ENCODE measurements at regions not wholly inside any gene's neighbourhood (a gene's known extent, or its start where the extent isn't known, plus 50 kb on each side); places are given as distances from the start of the nearest gene placed in this dataset.

GRCh38 chr10:47160261-47160908, 139.6 kb upstream of the GDF10 start:
- Histone ChIP-seq H3K27me3 (peaks cover 0 to 19% (median 10%) of the 10 kb centered on the region in 7 donors), H3K4me1 (peaks cover 0 to 13% (median 4%) of the 10 kb centered on the region in 9 donors), H3K4me3 (no peak overlapping the region), H3K36me3 (no peaks in the 10 kb centered on the region), H3K9me3 (peaks cover 0 to 6% (median 3%) of the 10 kb centered on the region in 11 donors), H3K27ac (no peak overlapping the region)
- DNase-seq (no peak), ATAC-seq (no peak)
- 77 to 79% methylated on average over 9 of the region's 9 CpGs for WGBS, 2 donors
- intact Hi-C loops (cut with DNase I): no loop called here
- TF ChIP-seq, protein P1, sequence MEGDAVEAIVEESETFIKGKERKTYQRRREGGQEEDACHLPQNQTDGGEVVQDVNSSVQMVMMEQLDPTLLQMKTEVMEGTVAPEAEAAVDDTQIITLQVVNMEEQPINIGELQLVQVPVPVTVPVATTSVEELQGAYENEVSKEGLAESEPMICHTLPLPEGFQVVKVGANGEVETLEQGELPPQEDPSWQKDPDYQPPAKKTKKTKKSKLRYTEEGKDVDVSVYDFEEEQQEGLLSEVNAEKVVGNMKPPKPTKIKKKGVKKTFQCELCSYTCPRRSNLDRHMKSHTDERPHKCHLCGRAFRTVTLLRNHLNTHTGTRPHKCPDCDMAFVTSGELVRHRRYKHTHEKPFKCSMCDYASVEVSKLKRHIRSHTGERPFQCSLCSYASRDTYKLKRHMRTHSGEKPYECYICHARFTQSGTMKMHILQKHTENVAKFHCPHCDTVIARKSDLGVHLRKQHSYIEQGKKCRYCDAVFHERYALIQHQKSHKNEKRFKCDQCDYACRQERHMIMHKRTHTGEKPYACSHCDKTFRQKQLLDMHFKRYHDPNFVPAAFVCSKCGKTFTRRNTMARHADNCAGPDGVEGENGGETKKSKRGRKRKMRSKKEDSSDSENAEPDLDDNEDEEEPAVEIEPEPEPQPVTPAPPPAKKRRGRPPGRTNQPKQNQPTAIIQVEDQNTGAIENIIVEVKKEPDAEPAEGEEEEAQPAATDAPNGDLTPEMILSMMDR (IDR thresholded peaks at IDR 0.05): no peak

DNA sequence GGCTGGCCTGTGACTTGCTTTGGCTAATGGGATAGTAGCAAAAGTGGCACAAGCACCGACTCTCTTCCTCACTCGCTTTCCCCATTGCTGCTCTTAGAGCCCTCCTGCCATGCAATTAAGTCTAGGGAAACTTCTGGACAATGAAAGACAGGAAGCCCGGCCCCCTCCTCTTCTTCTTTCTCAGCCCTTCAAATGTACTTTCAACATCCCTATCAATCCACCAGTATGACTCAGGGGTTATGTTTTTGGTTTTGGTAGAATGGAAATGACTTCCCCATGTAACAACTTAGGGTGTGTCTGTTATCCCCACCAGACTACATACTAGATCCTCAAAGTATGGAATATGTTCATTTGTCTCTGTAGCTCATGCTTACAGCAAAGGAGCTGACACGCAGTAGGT, 139.0 kb upstream of the GDF10 start:
- Histone ChIP-seq H3K27ac (no peak overlapping the region), H3K4me3 (no peak overlapping the region), H3K9me3 (no peaks in the 10 kb centered on the region), H3K27me3 (peaks cover 0 to 19% (median 11%) of the 10 kb centered on the region in 7 donors), H3K4me1 (peaks cover 0 to 19% (median 7%) of the 10 kb centered on the region in 9 donors), H3K36me3 (no peaks in the 10 kb centered on the region)
- WGBS, 2 donors: 72 to 79% methylated on average over 4 of the region's 4 CpGs
- TF ChIP-seq, protein P1 (IDR thresholded peaks at IDR 0.05): no peak
- DNase-seq (no peak), ATAC-seq (no peak)
- intact Hi-C loops (cut with DNase I): no loop called here

- Histone ChIP-seq H3K9me3 (no peaks in the 10 kb centered on the region), H3K4me1 (peaks cover 0 to 24% (median 7%) of the 10 kb centered on the region in 9 donors), H3K4me3 (no peak overlapping the region), H3K27ac (no peak overlapping the region), H3K27me3 (peaks cover 0 to 19% (median 11%) of the 10 kb centered on the region in 7 donors), H3K36me3 (no peaks in the 10 kb centered on the region)
- ATAC-seq (no peak), DNase-seq (no peak)
- 66 to 67% methylated on average over 4 of the region's 4 CpGs for WGBS, 2 donors
- TF ChIP-seq, protein P1 (IDR thresholded peaks at IDR 0.05): no peak
- intact Hi-C loops (cut with DNase I): no loop called here
Measured at GRCh38 chr10:47161465-47161864, 138.5 kb upstream of the GDF10 start.

DNA sequence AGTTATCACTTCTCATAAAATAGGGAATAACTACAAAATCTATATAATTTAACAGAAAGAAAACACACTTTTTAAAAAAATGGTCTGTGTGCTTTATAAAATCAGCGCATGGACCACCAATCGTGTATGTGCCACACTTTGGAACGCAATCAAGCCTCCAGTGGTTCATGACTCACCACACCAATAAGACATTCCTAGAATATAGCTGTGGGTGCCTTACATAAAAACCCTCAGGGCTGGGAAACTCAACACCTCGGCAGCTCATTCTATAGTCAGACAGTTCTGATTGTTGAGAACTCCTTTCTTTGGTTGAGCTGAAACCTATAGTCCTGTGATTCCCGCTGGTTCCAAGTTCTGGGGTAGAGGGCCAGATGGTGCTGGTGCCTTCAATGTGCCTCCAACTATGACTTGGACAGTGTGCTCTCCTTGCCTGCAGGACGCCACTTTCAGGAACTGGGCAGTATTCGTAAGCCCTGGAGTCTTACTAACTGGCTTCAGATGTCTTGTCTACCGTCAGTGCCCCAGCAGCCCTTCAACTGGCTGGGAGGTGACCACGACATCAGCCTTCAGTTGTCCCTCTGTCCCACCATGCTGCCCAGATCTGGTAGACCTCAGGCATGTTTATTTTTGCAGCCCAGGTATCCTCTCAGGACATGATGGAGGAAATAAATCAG, 135.7 kb upstream of the GDF10 start:
- Histone ChIP-seq H3K4me3 (no peak overlapping the region), H3K9me3 (no peaks in the 10 kb centered on the region), H3K36me3 (no peaks in the 10 kb centered on the region), H3K27me3 (peaks cover 0 to 19% (median 11%) of the 10 kb centered on the region in 7 donors), H3K27ac (no peak overlapping the region), H3K4me1 (peaks cover 0 to 32% (median 7%) of the 10 kb centered on the region in 9 donors)
- no peak for ATAC-seq
- intact Hi-C loops (cut with DNase I): no loop called here
- 93% methylated on average over 9 of the region's 9 CpGs for WGBS, 2 donors
- DNase-seq: no peak
- TF ChIP-seq, protein P1 (IDR thresholded peaks at IDR 0.05): no peak
